Lung (tissue), 11 donors: ENCODE measurements at regions not wholly inside any gene's neighbourhood (a gene's known extent, or its start where the extent isn't known, plus 50 kb on each side); places are given as distances from the start of the nearest gene placed in this dataset.

ENCODE experiments used
- ATAC-seq: fragments of 200-7000 bp; cut with Tn5 transposase; one replicate; pipeline ENCODE4 v1.9.1; 2020; ENCODE audit warnings: moderate number of reproducible peaks; ENCODE audit not compliant: insufficient read depth, low FRiP score
- DNase-seq, 3 donors: peaks; one replicate each; pipeline ENCODE4 v3.0.0-alpha.2; 2013 to 2017
- H3K27ac ChIP-seq, 2 donors: one replicate each; pipeline ENCODE4 v1.5.1; 2013; ENCODE audit warnings: mild to moderate bottlenecking in 2 of 2, moderate library complexity in 2 of 2, control low read depth in 1 of 2, inconsistent platforms in 1 of 2, low read depth in 1 of 2, low read length in 1 of 2
- H3K27me3 ChIP-seq, 3 donors: one replicate each; pipeline ENCODE4 v1.5.1; 2013; ENCODE audit warnings: low read length in 2 of 3; ENCODE audit not compliant: control insufficient read depth in 3 of 3, insufficient read depth in 3 of 3
- H3K36me3 ChIP-seq, 4 donors: one replicate each; pipeline ENCODE4 v1.5.1; 2013; ENCODE audit warnings: low read length in 4 of 4, mild to moderate bottlenecking in 1 of 4, moderate library complexity in 1 of 4; ENCODE audit not compliant: control insufficient read depth in 4 of 4, insufficient read depth in 4 of 4
- H3K4me1 ChIP-seq, 5 donors: one replicate each; pipeline ENCODE4 v1.5.1; 2013; ENCODE audit warnings: low read length in 5 of 5, mild to moderate bottlenecking in 2 of 5, moderate library complexity in 1 of 5; ENCODE audit not compliant: control insufficient read depth in 5 of 5, insufficient read depth in 5 of 5
- H3K4me3 ChIP-seq: one replicate; pipeline ENCODE4 v1.5.1; 2013; ENCODE audit warnings: mild to moderate bottlenecking, control low read depth, moderate library complexity
- H3K9ac ChIP-seq, 2 donors: one replicate each; pipeline ENCODE4 v1.5.1; 2013; ENCODE audit warnings: low read length in 2 of 2, control low read depth in 1 of 2; ENCODE audit not compliant: insufficient read depth in 1 of 2
- H3K9me3 ChIP-seq, 4 donors: one replicate each; pipeline ENCODE4 v1.5.1; 2013; ENCODE audit warnings: low read length in 3 of 4, mild to moderate bottlenecking in 1 of 4, moderate library complexity in 1 of 4; ENCODE audit not compliant: control insufficient read depth in 4 of 4, insufficient read depth in 3 of 4
- WGBS, 2 donors: extraction: QIAGEN DNeasy Blood & Tissue Kit; methylation state at CpG; one replicate each; pipeline ENCODE4 v1.1.7; 2013; 5-methylcytosine and 5-hydroxymethylcytosine counted together
- TF ChIP-seq, protein P1 (sequence below): IDR thresholded peaks from 2 replicates; pipeline ENCODE4 v1.5.1; 2012; ENCODE audit warnings: mild to moderate bottlenecking; ENCODE audit errors: control extremely low read depth, extremely low read depth
- donor health status: control.
- donor health status: control.
- donor health status: Bipolar disorder and iron deficiency.
- donor health status: healthy.
- donor health status: DM: yes; HTN: yes; CAD: no.

- Histone ChIP-seq H3K4me1 (no peaks in the 10 kb centered on the region), H3K9me3 (peaks cover 0 to 4% (median 4%) of the 10 kb centered on the region in 4 donors), H3K4me3 (no peak overlapping the region), H3K36me3 (no peaks in the 10 kb centered on the region), H3K27me3 (no peaks in the 10 kb centered on the region), H3K9ac (no peak overlapping the region), H3K27ac (no peak overlapping the region)
- TF ChIP-seq, protein P1, sequence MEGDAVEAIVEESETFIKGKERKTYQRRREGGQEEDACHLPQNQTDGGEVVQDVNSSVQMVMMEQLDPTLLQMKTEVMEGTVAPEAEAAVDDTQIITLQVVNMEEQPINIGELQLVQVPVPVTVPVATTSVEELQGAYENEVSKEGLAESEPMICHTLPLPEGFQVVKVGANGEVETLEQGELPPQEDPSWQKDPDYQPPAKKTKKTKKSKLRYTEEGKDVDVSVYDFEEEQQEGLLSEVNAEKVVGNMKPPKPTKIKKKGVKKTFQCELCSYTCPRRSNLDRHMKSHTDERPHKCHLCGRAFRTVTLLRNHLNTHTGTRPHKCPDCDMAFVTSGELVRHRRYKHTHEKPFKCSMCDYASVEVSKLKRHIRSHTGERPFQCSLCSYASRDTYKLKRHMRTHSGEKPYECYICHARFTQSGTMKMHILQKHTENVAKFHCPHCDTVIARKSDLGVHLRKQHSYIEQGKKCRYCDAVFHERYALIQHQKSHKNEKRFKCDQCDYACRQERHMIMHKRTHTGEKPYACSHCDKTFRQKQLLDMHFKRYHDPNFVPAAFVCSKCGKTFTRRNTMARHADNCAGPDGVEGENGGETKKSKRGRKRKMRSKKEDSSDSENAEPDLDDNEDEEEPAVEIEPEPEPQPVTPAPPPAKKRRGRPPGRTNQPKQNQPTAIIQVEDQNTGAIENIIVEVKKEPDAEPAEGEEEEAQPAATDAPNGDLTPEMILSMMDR = no peak
- DNase-seq (no peak), ATAC-seq (no peak)
These were observed 564.5 kb downstream of the CDH8 start for GRCh38 chr16:61471737-61472136.

DNA sequence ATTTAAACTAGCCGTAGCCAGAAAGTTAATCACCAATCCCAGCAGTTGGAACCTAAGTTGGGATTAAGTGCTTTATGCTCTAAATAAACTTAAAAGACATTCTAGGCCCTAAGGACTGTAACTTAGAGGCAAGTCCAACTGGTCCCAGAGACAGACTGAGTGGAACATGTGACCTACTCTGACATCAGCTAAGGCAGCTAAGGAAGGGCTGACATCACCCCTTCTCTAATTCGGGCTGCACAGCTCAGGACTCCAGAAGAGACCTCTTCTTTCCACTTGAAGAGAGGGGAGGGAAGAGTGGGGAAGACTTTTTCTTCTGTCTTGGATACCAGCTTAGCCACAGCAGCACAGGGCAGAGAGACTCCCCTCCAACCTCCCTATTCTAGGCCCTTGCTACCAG, 565.2 kb downstream of the CDH8 start:
- DNase-seq (no peak), ATAC-seq (no peak)
- Histone ChIP-seq H3K9ac (no peak overlapping the region), H3K4me3 (no peak overlapping the region), H3K36me3 (no peaks in the 10 kb centered on the region), H3K4me1 (no peaks in the 10 kb centered on the region), H3K9me3 (peaks cover 0 to 4% (median 4%) of the 10 kb centered on the region in 4 donors), H3K27ac (no peak overlapping the region), H3K27me3 (no peaks in the 10 kb centered on the region)
- TF ChIP-seq, protein P1 = no peak
- 81 to 82% methylated on average over 2 of the region's 2 CpGs for WGBS, 2 donors

- Histone ChIP-seq H3K36me3 (no peaks in the 10 kb centered on the region), H3K9ac (no peak overlapping the region), H3K4me1 (no peaks in the 10 kb centered on the region), H3K27ac (no peak overlapping the region), H3K27me3 (no peaks in the 10 kb centered on the region), H3K9me3 (peaks cover 0 to 3% (median 0%) of the 10 kb centered on the region in 4 donors), H3K4me3 (no peak overlapping the region)
- TF ChIP-seq, protein P1 = no peak
- 86 to 87% methylated on average over 3 of the region's 3 CpGs for WGBS, 2 donors
- no peak for DNase-seq
- no peak for ATAC-seq
These were observed 571.0 kb downstream of the CDH8 start for GRCh38 chr16:61465285-61465684.

- WGBS, 2 donors = 82 to 86% methylated on average over 3 of the region's 3 CpGs
- no peaks in the 10 kb centered on the region for H3K4me1 ChIP-seq
These were observed 576.2 kb downstream of the CDH8 start for GRCh38 chr16:61460020-61460419.

More at GRCh38 chr16:61460020-61460419, 576.2 kb downstream of the CDH8 start:
- H3K9me3 ChIP-seq = peaks cover 0 to 7% (median 3%) of the 10 kb centered on the region in 4 donors
- no peak overlapping the region for H3K9ac ChIP-seq
- H3K27me3 ChIP-seq = no peaks in the 10 kb centered on the region
- H3K4me3 ChIP-seq = no peak overlapping the region
- TF ChIP-seq, protein P1 = no peak
- no peak for ATAC-seq
- no peak for DNase-seq
- no peak overlapping the region for H3K27ac ChIP-seq
- no peaks in the 10 kb centered on the region for H3K36me3 ChIP-seq
